Peyer's patch (tissue), 4 donors: ENCODE measurements at regions not wholly inside any gene's neighbourhood (a gene's known extent, or its start where the extent isn't known, plus 50 kb on each side); places are given as distances from the start of the nearest gene placed in this dataset.

ENCODE experiments used
- DNase-seq, 3 donors: peaks; one replicate each; pipeline ENCODE4 v3.0.0-alpha.2; 2017 to 2019
- H3K27ac ChIP-seq, 4 donors: fragments of 200-600 bp; sonication (generic); one replicate each; pipeline ENCODE4 v1.5.1; 2016 to 2019
- H3K27me3 ChIP-seq, 2 donors: fragments of 200-600 bp; sonication (generic); one replicate each; pipeline ENCODE4 v1.5.1; 2019
- H3K36me3 ChIP-seq, 3 donors: fragments of 200-600 bp; sonication (generic); one replicate each; pipeline ENCODE4 v1.5.1; 2016 to 2019
- H3K4me1 ChIP-seq, 4 donors: fragments of 200-600 bp; sonication (generic); one replicate each; pipeline ENCODE4 v1.5.1; 2016 to 2019
- H3K4me3 ChIP-seq, 4 donors: fragments of 200-600 bp; sonication (generic); 1 replicate in 3 of 4; 2 replicates in 1 of 4; pipeline ENCODE4 v1.5.1; 2016 to 2019; ENCODE audit warnings: mild to moderate bottlenecking in 1 of 4
- H3K9me3 ChIP-seq, 4 donors: fragments of 200-600 bp; sonication (generic); one replicate each; pipeline ENCODE4 v1.5.1; 2016 to 2019; ENCODE audit warnings: mild to moderate bottlenecking in 1 of 4
- CTCF ChIP-seq, 6 experiments: fragments of 450-650 bp in 4 of 6; fragments of 200-600 bp in 2 of 6; sonication (generic) in 1 of 6; IDR thresholded peaks; one replicate each; pipeline ENCODE4 v1.5.1; 2017 to 2019; ENCODE audit warnings: antibody characterized with exemption in 6 of 6, mild to moderate bottlenecking in 3 of 6, moderate library complexity in 1 of 6
- POLR2A ChIP-seq, 2 donors: fragments of 450-650 bp; IDR thresholded peaks; one replicate each; pipeline ENCODE4 v1.5.1; 2017; ENCODE audit warnings: antibody characterized with exemption in 2 of 2, mild to moderate bottlenecking in 2 of 2, moderate library complexity in 2 of 2

DNA sequence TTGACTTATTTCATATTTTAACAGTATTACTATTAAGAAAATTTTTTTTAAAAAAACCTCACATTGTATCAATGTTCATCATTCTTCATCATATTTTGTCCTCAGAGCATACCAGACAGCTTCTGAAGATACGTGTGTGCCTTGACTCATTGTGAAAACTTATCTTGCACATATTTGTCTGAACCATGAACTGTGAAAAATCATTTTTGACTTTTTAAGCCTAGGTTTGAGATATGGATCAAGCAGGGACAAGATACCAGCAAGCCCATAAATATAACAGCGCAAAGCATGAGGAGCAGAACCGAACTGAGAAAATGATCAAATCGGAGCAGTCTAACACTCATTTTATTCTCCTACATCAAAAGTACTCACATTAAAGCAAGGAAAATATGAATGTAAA lies 506.0 kb downstream of the BRINP3 start:
- Histone ChIP-seq H3K27me3 (no peaks in the 10 kb centered on the region), H3K4me3 (no peak overlapping the region), H3K4me1 (no peaks in the 10 kb centered on the region), H3K9me3 (no peaks in the 10 kb centered on the region), H3K27ac (no peak overlapping the region), H3K36me3 (no peaks in the 10 kb centered on the region)
- no peak for TF ChIP-seq POLR2A (IDR thresholded peaks at IDR 0.05)
- no peak for TF ChIP-seq CTCF (IDR thresholded peaks at IDR 0.05)
- no peak for DNase-seq

DNA sequence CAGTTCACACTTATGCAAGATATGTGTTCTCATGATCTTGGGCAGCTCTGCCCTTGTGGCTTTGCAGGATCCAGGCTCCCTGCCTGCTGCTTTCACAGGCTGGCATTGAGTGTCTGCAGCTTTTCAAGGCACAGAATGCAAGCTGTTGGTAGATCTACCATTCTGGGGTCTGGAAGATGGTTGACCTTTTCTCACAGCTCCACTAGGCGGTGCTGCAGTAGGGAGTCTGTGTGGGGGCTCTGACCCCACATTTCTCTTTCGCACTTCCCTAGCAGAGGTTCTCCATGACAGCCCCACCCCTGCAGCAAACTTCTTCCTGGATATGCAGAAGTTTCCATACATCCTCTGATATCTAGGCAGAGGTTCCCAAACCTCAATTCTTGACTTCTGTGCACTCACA lies 500.5 kb downstream of the BRINP3 start:
- Histone ChIP-seq H3K27me3 (no peaks in the 10 kb centered on the region), H3K27ac (no peak overlapping the region), H3K4me3 (no peak overlapping the region), H3K36me3 (no peaks in the 10 kb centered on the region), H3K9me3 (no peaks in the 10 kb centered on the region), H3K4me1 (no peaks in the 10 kb centered on the region)
- no peak for DNase-seq
- no peak for TF ChIP-seq CTCF (IDR thresholded peaks at IDR 0.05)
- no peak for TF ChIP-seq POLR2A (IDR thresholded peaks at IDR 0.05)

- H3K27me3 ChIP-seq, result no peaks in the 10 kb centered on the region
- TF ChIP-seq POLR2A (IDR thresholded peaks at IDR 0.05) (no peak), CTCF (IDR thresholded peaks at IDR 0.05) (no peak)
- no peak overlapping the region for H3K4me3 ChIP-seq
- no peaks in the 10 kb centered on the region for H3K9me3 ChIP-seq
- H3K36me3 ChIP-seq, result no peaks in the 10 kb centered on the region
- peaks cover 0 to 9% (median 0%) of the 10 kb centered on the region in 4 donors for H3K4me1 ChIP-seq
- no peak overlapping the region for H3K27ac ChIP-seq
- DNase-seq, result no peak
Measured at GRCh38 chr1:189983166-189983890, 494.3 kb downstream of the BRINP3 start.

DNA sequence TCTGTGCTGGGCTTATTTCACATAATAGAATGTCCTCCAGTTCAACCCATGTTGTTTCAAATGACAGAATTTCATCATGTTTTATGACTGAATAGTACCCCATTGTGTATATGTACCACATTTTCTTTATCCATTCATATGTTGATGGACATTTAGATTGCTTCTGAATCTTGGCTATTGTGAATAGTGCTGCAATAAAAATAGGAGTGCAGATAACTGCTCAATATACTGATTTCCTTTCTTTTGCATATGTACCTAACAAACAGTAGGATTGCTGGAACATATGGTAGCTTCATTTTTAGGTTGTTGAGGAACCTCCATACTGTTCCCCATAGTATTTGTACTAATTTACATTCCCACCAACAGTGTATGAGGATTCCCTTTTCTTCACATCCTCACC lies 491.1 kb downstream of the BRINP3 start:
- Histone ChIP-seq H3K27ac (no peak overlapping the region), H3K27me3 (no peaks in the 10 kb centered on the region), H3K36me3 (no peaks in the 10 kb centered on the region), H3K9me3 (no peaks in the 10 kb centered on the region), H3K4me1 (peaks cover 0 to 9% (median 0%) of the 10 kb centered on the region in 4 donors), H3K4me3 (no peak overlapping the region)
- DNase-seq, result no peak
- no peak for TF ChIP-seq POLR2A (IDR thresholded peaks at IDR 0.05)
- TF ChIP-seq CTCF (IDR thresholded peaks at IDR 0.05), result no peak

GRCh38 chr1:189987509-189987908 lies 490.2 kb downstream of the BRINP3 start:
- Histone ChIP-seq H3K36me3 (no peaks in the 10 kb centered on the region), H3K4me3 (no peak overlapping the region), H3K27me3 (no peaks in the 10 kb centered on the region), H3K4me1 (peaks cover 0 to 9% (median 0%) of the 10 kb centered on the region in 4 donors), H3K9me3 (peaks cover 0 to 2% (median 0%) of the 10 kb centered on the region in 4 donors), H3K27ac (no peak overlapping the region)
- TF ChIP-seq POLR2A (IDR thresholded peaks at IDR 0.05), result no peak
- no peak for TF ChIP-seq CTCF (IDR thresholded peaks at IDR 0.05)
- no peak for DNase-seq
